Fibroblast of the aortic adventitia (primary cell): ENCODE measurements at regions not wholly inside any gene's neighbourhood (a gene's known extent, or its start where the extent isn't known, plus 50 kb on each side); places are given as distances from the start of the nearest gene placed in this dataset.

Experiments used
- DNase-seq: peaks from one replicate; pipeline ENCODE4 v3.0.0-alpha.2; 2010; ENCODE audit warnings: low read depth
- H3K4me3 ChIP-seq: 2 replicates; pipeline ENCODE4 v1.5.1; 2011; ENCODE audit warnings: low read depth, mild to moderate bottlenecking, control low read depth, low read length, moderate library complexity
- TF ChIP-seq, protein P1 (sequence below): IDR thresholded peaks from 2 replicates; pipeline ENCODE4 v1.5.1; 2011; ENCODE audit warnings: mild to moderate bottlenecking, low read length, control low read depth, inconsistent platforms; ENCODE audit not compliant: insufficient read depth

DNA sequence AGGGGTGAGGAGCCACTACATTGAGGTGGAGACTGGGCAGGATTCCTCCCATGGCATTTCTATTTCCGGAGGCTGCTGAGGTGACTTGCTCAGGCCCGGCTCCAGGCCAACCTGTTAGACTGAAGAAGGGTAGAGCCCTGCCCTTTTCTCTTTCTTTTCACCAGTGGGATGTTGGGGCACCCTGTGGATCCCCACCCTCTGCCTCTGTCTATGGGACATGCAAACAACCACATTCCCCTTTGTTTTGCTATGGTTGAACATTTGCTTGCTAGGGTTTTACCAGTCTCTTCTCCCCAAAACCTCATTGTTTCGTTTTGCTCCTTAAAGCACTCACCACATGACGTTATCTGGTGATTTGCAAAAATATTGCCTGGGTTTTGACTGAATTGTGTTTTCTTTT, 183.3 kb downstream of the ARL4C start:
- no peak for DNase-seq
- no peak overlapping the region for H3K4me3 ChIP-seq
- TF ChIP-seq, protein P1, sequence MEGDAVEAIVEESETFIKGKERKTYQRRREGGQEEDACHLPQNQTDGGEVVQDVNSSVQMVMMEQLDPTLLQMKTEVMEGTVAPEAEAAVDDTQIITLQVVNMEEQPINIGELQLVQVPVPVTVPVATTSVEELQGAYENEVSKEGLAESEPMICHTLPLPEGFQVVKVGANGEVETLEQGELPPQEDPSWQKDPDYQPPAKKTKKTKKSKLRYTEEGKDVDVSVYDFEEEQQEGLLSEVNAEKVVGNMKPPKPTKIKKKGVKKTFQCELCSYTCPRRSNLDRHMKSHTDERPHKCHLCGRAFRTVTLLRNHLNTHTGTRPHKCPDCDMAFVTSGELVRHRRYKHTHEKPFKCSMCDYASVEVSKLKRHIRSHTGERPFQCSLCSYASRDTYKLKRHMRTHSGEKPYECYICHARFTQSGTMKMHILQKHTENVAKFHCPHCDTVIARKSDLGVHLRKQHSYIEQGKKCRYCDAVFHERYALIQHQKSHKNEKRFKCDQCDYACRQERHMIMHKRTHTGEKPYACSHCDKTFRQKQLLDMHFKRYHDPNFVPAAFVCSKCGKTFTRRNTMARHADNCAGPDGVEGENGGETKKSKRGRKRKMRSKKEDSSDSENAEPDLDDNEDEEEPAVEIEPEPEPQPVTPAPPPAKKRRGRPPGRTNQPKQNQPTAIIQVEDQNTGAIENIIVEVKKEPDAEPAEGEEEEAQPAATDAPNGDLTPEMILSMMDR, result no peak

DNA sequence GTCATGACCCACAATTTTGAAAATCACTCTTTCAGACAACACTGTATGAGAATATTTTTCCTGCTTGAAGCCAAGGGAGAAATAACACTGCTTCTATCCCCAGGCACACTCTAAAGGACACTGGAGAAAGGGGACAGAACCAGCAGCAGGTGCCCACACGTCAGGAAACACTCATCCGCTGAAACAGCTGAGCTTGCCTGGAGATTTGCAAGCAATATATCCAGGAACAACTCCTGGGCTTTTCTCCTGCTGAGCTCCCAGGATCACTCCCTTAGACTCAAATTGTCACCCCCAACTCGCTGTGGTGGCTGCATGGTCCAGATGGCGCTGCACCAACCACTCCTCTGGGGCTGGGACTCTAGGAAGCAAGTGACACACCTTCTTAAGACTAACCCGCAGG, 186.7 kb downstream of the ARL4C start:
- TF ChIP-seq, protein P1, result no peak

DNA sequence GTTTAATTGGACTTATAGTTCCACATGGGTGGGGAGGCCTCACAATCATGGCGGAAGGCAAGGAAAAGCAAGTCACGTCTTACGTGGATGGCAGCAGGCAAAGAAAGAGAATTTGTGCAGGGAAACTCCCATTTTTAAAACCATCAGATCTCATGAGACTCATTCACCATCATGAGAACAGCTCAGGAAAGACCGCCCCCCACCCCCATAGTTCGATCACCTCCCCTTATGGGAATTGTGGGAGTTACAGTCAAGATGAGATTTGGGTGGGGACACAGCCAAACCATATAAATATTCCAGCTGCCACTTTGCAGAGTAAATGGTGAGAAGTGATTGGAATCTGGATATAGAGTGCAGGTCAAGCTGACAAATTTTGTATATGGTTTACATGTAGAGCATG, 187.4 kb downstream of the ARL4C start:
- no peak for DNase-seq
- H3K4me3 ChIP-seq, result no peak overlapping the region
- TF ChIP-seq, protein P1, result no peak

More for the DNA sequence above, 186.7 kb downstream of the ARL4C start:
- H3K4me3 ChIP-seq, result no peak overlapping the region
- DNase-seq, result no peak

DNA sequence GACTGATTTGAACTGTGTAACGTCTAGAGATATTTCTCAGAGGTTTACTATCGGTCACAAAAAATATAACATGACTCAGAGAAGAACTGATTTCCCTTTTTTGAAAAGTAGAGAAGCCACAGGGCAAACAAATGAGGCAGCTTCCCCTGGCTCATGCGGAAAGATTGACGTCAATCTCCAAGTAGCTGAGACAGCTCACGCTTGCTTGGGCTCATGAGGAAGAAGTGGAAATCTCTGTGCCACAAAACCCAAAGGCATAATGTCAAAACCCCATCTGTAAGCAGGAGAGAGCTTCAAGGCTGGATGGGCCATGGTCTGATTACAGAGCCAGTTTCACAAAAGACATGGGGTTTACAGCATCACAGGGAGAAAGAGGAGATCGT, 188.1 kb downstream of the ARL4C start:
- TF ChIP-seq, protein P1, result no peak
- peak; percentile 45 for DNase-seq
- no peak overlapping the region for H3K4me3 ChIP-seq

DNA sequence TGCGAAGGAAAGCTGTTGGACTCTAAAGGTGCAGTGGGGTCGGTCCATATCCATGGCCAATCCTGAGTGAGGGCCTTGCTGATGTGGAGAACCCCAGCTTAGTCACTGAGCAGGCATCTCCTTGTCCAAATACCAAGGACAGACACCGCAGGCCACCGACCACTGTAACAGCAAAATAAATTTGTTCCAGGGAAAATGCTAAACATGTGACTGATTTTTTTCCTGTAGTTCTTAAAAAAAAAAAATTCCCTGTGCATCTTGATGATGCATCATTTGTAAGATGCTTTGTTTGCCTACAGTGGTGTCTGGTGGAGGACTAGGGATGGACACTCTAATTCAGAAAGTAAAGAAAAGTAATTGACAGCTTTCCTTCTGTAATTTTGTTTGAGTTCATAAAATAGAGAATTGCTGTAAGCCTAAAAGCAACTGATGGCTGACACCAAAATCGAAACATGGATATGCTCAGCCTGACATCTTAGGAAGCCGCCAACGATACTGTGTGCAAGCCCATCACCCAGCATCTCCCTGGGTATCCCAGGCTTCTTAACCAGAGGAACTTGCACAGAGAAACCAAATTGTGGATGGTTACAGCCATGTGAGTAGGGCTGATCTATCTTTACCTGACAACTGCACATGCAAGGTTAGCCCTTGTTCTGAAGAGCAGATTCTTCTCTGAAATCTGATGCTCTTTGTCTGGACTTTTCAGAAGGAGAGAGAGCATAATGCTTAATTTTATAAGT, 188.6 kb downstream of the ARL4C start:
- DNase-seq, result no peak

DNA sequence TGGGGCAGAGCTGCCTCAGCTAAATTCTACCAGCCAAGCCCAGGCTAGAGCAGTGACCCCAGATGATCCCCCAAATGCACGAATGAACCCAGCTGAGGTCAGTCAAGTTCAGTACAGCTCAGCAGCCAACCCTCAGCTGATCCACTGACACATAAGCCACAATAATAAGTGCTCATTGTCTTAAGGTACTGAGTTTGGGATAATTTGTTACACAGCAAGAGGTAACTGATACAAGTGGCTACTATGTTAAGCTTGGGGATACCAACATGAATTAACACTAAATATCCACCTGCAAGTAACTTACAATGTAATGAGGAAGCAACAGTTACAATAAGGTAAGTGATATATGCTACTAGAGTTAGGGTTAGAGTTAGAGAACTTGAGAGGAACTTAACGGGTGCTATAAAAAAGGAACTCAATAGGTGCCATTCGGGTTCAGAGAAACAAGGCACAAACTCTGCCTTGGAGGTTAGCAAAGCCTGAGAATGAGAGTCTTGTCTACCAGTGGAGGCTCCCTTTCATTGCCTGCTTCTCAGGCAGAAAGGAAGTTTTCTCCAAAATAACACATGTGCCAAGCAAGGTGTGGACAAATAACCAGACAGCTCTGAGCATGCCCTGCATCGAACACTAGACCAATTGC, 189.4 kb downstream of the ARL4C start:
- no peak overlapping the region for H3K4me3 ChIP-seq
- TF ChIP-seq, protein P1, result no peak
- no peak for DNase-seq

More for the DNA sequence above, 188.6 kb downstream of the ARL4C start:
- TF ChIP-seq, protein P1, result no peak
- no peak overlapping the region for H3K4me3 ChIP-seq
